HL-60 (cell line): ENCODE measurements at regions not wholly inside any gene's neighbourhood (a gene's known extent, or its start where the extent isn't known, plus 50 kb on each side); places are given as distances from the start of the nearest gene placed in this dataset.
"Not testable (repeated sequence)": the region's sequence is repeated elsewhere in the genome, so short reads cannot be mapped to it uniquely, and the experiment has no call there.

ENCODE experiments used
- DNase-seq, 2 experiments: peaks; one replicate each; pipeline ENCODE4 v3.0.0-alpha.2; 2010 to 2020; ENCODE audit warnings: low read depth in 1 of 2, low spot score in 1 of 2
- H3K27ac ChIP-seq: fragments of 250-450 bp; sonication (Bioruptor Pico); replicated peaks from 2 replicates; pipeline ENCODE4 v1.5.1; 2020; ENCODE audit warnings: mild to moderate bottlenecking, moderate library complexity
- H3K27me3 ChIP-seq: fragments of 250-450 bp; sonication (Bioruptor Pico); 2 replicates; pipeline ENCODE4 v1.5.1; 2021; ENCODE audit warnings: mild to moderate bottlenecking, moderate library complexity; ENCODE audit not compliant: insufficient read depth, poor library complexity, severe bottlenecking
- H3K4me3 ChIP-seq: replicated peaks from 2 replicates; pipeline ENCODE4 v1.5.1; 2011; ENCODE audit warnings: mild to moderate bottlenecking, control low read depth, low read length; ENCODE audit not compliant: insufficient read depth
- GABPA ChIP-seq: IDR thresholded peaks from 2 replicates; pipeline ENCODE4 v1.6.1; 2012; ENCODE audit warnings: low read depth
- POLR2AphosphoS5 ChIP-seq: IDR thresholded peaks from 2 replicates; pipeline ENCODE4 v1.6.1; 2012; ENCODE audit warnings: low read depth
- SPI1 ChIP-seq: IDR thresholded peaks from 2 replicates; pipeline ENCODE4 v1.6.1; 2012; ENCODE audit warnings: low read depth, mild to moderate bottlenecking, borderline replicate concordance
- TF ChIP-seq, protein P1 (sequence below): IDR thresholded peaks from one replicate; pipeline ENCODE4 v1.5.1; 2011; ENCODE audit warnings: low read length, control low read depth, inconsistent platforms; ENCODE audit not compliant: insufficient read depth
- TF ChIP-seq, protein P2 (sequence below): IDR thresholded peaks from 2 replicates; pipeline ENCODE4 v1.6.1; 2012; ENCODE audit warnings: low read depth; ENCODE audit not compliant: insufficient replicate concordance

DNA sequence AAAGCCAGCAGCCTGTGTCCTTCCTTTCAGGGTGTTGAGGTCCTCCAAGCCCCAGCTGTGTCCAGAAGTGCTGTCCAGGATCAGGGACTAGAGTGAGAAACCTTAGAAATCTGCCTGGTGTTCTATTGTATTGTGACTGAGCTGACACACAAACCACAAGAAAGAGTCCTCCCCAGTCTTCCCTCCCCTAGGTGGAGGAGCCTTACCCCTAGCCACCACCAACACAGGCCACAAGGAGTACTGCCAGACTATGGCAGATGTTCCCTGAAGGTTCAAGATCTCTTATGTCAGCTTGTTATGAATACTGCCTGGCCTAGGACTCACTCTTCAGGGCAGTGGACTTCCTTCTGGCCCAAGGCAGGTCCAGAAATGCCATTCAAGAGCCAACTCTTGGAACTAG lies 514.1 kb upstream of the PITX2 start:
- Histone ChIP-seq H3K27me3 (no peaks in the 10 kb centered on the region), H3K4me3 (no peak overlapping the region), H3K27ac (no peak overlapping the region)
- DNase-seq: no peak
- no peak for TF ChIP-seq GABPA

DNA sequence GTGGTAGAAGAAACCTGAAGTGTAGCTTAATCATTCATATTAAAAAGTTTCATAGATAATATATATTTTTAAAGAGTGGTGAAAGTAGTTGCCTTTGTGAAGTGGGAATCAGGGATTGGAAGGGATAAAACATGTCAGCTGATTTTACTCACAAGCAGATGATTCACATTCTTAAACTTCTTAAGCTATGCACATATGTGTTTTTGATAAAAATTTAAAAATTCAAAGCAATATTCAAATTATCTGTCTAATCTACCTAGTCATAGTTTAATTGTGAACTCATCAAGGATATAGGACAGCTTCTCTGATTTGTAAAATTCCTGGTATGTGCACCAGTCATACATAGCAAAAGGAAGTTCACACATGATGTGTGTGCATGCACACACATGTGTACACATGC lies 520.6 kb upstream of the PITX2 start:
- DNase-seq: no peak
- H3K4me3 ChIP-seq: no peak overlapping the region
- TF ChIP-seq, protein P1, sequence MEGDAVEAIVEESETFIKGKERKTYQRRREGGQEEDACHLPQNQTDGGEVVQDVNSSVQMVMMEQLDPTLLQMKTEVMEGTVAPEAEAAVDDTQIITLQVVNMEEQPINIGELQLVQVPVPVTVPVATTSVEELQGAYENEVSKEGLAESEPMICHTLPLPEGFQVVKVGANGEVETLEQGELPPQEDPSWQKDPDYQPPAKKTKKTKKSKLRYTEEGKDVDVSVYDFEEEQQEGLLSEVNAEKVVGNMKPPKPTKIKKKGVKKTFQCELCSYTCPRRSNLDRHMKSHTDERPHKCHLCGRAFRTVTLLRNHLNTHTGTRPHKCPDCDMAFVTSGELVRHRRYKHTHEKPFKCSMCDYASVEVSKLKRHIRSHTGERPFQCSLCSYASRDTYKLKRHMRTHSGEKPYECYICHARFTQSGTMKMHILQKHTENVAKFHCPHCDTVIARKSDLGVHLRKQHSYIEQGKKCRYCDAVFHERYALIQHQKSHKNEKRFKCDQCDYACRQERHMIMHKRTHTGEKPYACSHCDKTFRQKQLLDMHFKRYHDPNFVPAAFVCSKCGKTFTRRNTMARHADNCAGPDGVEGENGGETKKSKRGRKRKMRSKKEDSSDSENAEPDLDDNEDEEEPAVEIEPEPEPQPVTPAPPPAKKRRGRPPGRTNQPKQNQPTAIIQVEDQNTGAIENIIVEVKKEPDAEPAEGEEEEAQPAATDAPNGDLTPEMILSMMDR: no peak
- TF ChIP-seq, protein P2, sequence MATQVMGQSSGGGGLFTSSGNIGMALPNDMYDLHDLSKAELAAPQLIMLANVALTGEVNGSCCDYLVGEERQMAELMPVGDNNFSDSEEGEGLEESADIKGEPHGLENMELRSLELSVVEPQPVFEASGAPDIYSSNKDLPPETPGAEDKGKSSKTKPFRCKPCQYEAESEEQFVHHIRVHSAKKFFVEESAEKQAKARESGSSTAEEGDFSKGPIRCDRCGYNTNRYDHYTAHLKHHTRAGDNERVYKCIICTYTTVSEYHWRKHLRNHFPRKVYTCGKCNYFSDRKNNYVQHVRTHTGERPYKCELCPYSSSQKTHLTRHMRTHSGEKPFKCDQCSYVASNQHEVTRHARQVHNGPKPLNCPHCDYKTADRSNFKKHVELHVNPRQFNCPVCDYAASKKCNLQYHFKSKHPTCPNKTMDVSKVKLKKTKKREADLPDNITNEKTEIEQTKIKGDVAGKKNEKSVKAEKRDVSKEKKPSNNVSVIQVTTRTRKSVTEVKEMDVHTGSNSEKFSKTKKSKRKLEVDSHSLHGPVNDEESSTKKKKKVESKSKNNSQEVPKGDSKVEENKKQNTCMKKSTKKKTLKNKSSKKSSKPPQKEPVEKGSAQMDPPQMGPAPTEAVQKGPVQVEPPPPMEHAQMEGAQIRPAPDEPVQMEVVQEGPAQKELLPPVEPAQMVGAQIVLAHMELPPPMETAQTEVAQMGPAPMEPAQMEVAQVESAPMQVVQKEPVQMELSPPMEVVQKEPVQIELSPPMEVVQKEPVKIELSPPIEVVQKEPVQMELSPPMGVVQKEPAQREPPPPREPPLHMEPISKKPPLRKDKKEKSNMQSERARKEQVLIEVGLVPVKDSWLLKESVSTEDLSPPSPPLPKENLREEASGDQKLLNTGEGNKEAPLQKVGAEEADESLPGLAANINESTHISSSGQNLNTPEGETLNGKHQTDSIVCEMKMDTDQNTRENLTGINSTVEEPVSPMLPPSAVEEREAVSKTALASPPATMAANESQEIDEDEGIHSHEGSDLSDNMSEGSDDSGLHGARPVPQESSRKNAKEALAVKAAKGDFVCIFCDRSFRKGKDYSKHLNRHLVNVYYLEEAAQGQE: no peak
- TF ChIP-seq SPI1 (no peak), GABPA (no peak), POLR2AphosphoS5 (no peak)
- H3K27ac ChIP-seq: no peak overlapping the region
- no peaks in the 10 kb centered on the region for H3K27me3 ChIP-seq

DNA sequence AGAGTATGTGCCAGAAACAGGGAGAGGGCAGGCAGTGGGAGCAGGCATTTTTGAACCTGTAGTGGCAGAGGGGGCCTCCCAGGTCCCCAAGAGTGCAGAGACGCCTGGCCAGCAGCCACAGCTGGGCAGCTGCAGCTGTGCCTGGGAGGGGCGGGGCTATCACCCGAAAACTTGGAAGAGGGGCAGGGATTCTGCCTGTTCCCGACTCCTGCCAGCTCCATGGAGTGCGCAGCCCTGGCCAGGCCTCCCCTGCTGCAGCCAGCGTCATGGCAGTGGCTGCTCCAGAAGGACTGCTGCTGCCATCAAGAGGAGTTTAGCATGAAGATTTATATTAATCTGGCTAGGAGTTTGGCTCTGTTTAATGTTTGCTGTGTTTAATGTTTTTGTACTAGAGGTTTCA lies 532.1 kb upstream of the PITX2 start:
- DNase-seq: no peak
- Histone ChIP-seq H3K27ac (no peak overlapping the region), H3K4me3 (no peak overlapping the region), H3K27me3 (no peaks in the 10 kb centered on the region)
- TF ChIP-seq SPI1 (no peak), POLR2AphosphoS5 (no peak)
- TF ChIP-seq, protein P1: no peak

DNA sequence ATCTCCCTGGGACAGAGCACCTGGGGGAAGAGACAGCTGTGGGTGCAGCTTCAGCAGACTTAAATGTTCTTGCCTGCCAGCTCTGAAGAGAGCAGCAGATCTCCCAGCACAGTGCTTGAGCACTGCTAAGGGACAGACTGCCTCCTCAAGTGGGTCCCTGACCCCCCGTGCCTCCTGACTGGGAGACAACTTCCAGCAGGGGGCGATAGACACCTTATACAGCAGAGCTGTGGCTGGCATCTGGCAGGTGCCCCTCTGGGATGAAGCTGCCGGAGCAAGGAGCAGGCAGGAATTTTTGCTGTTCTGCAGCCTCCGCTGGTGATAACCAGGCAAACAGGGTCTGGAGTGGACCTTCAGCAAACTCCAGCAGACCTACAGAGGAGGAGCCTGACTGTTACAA lies 541.7 kb upstream of the PITX2 start:
- not testable (repeated sequence) for H3K27me3 ChIP-seq, H3K4me3 ChIP-seq, H3K27ac ChIP-seq
- peak in 1 of 2 experiments; percentile 4 for DNase-seq

DNA sequence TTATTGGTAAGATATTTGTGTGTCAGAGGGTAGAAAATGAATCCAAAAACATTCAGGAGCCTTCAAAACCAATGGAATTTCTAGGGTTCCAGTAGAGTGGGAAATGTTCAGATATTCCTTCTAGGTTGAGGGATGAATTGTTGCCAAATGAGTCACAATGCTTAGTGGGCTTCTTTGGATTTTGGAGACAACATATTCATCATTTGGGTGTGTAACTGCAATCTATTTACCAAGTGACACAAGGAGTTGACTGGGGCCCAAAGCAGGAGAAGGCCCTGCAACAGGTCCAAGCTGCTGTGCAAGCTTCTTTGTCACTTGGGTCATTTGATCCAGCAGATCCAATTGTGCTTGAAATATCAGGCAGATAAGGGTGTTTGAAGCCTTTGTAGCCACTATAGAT lies 551.5 kb upstream of the PITX2 start:
- no peak overlapping the region for H3K4me3 ChIP-seq
- no peak for DNase-seq
- TF ChIP-seq, protein P2: no peak
- TF ChIP-seq POLR2AphosphoS5 (no peak), SPI1 (no peak), GABPA (no peak)
- TF ChIP-seq, protein P1: no peak
- H3K27ac ChIP-seq: no peak overlapping the region
- H3K27me3 ChIP-seq: no peaks in the 10 kb centered on the region
